Liver (tissue), 8 donors: ENCODE measurements at regions not wholly inside any gene's neighbourhood (a gene's known extent, or its start where the extent isn't known, plus 50 kb on each side); places are given as distances from the start of the nearest gene placed in this dataset.

Experiments
- DNase-seq: peaks from one replicate; pipeline ENCODE4 v3.0.0-alpha.2; 2017; ENCODE audit warnings: low spot score
- H3K27ac ChIP-seq, 2 donors: one replicate each; pipeline ENCODE4 v1.7.0; 2013; ENCODE audit warnings: inconsistent platforms in 2 of 2, low read length in 2 of 2, control low read depth in 1 of 2, low read depth in 1 of 2, mild to moderate bottlenecking in 1 of 2
- H3K27me3 ChIP-seq, 4 donors: one replicate each; pipeline versions ENCODE4 v1.6.1 to v1.7.0; 2013; ENCODE audit warnings: low read length in 3 of 4, inconsistent platforms in 1 of 4, mild to moderate bottlenecking in 1 of 4, moderate library complexity in 1 of 4; ENCODE audit not compliant: control insufficient read depth in 4 of 4, insufficient read depth in 4 of 4
- H3K36me3 ChIP-seq, 4 donors: one replicate each; pipeline versions ENCODE4 v1.6.1 to v1.7.0; 2013; ENCODE audit warnings: low read length in 3 of 4, mild to moderate bottlenecking in 3 of 4, low read depth in 1 of 4, moderate library complexity in 1 of 4; ENCODE audit not compliant: control insufficient read depth in 4 of 4, insufficient read depth in 3 of 4
- H3K4me1 ChIP-seq, 4 donors: one replicate each; pipeline versions ENCODE4 v1.6.1 to v1.7.0; 2013; ENCODE audit warnings: low read length in 3 of 4, mild to moderate bottlenecking in 3 of 4, moderate library complexity in 1 of 4; ENCODE audit not compliant: control insufficient read depth in 4 of 4, insufficient read depth in 4 of 4
- H3K4me3 ChIP-seq, 3 donors: one replicate each; pipeline versions ENCODE4 v1.6.1 to v1.7.0; 2013; ENCODE audit warnings: low read length in 3 of 3, control low read depth in 1 of 3, low read depth in 1 of 3, mild to moderate bottlenecking in 1 of 3
- H3K9ac ChIP-seq, 2 donors: one replicate each; pipeline ENCODE4 v1.7.0; 2013; ENCODE audit warnings: low read length in 2 of 2, mild to moderate bottlenecking in 2 of 2, moderate library complexity in 2 of 2, control low read depth in 1 of 2, low read depth in 1 of 2
- H3K9me3 ChIP-seq, 4 donors: one replicate each; pipeline versions ENCODE4 v1.6.1 to v1.7.0; 2013; ENCODE audit warnings: low read length in 3 of 4; ENCODE audit not compliant: control insufficient read depth in 4 of 4
- EGR1 ChIP-seq, 2 donors: IDR thresholded peaks; 2 replicates each; pipeline ENCODE4 v1.6.1; 2016 to 2018; ENCODE audit warnings: antibody characterized with exemption in 2 of 2, low read depth in 2 of 2
- FOXA1 ChIP-seq: IDR thresholded peaks from 2 replicates; pipeline ENCODE4 v1.6.1; 2016; ENCODE audit warnings: antibody characterized with exemption
- FOXA2 ChIP-seq: IDR thresholded peaks from 2 replicates; pipeline ENCODE4 v1.6.1; 2016; ENCODE audit warnings: antibody characterized with exemption
- GABPA ChIP-seq, 2 donors: IDR thresholded peaks in 1 of 2; conservative IDR thresholded peaks in 1 of 2; 2 replicates each; pipeline ENCODE4 v1.6.1; 2016; ENCODE audit warnings: antibody characterized with exemption in 2 of 2, mild to moderate bottlenecking in 1 of 2, moderate library complexity in 1 of 2
- HNF4A ChIP-seq, 2 donors: conservative IDR thresholded peaks; 2 replicates each; pipeline ENCODE4 v1.6.1; 2016; ENCODE audit warnings: antibody characterized with exemption in 2 of 2, mild to moderate bottlenecking in 2 of 2
- HNF4G ChIP-seq: IDR thresholded peaks from 2 replicates; pipeline ENCODE4 v1.6.1; 2016; ENCODE audit warnings: antibody characterized with exemption
- JUND ChIP-seq, 2 donors: IDR thresholded peaks; 2 replicates each; pipeline ENCODE4 v1.6.1; 2016; ENCODE audit warnings: antibody characterized with exemption in 2 of 2
- MAX ChIP-seq: IDR thresholded peaks from 2 replicates; pipeline ENCODE4 v1.6.1; 2016; ENCODE audit warnings: antibody characterized with exemption
- NR2F2 ChIP-seq: IDR thresholded peaks from 2 replicates; pipeline ENCODE4 v1.6.1; 2016; ENCODE audit warnings: antibody characterized with exemption
- RXRA ChIP-seq, 2 donors: IDR thresholded peaks; 2 replicates each; pipeline ENCODE4 v1.6.1; 2017 to 2018; ENCODE audit warnings: antibody characterized with exemption in 2 of 2, mild to moderate bottlenecking in 1 of 2
- SP1 ChIP-seq: IDR thresholded peaks from 2 replicates; pipeline ENCODE4 v1.6.1; 2018; ENCODE audit warnings: antibody characterized with exemption, mild to moderate bottlenecking
- TAF1 ChIP-seq: conservative IDR thresholded peaks from 2 replicates; pipeline ENCODE4 v1.6.1; 2016; ENCODE audit warnings: antibody characterized with exemption, mild to moderate bottlenecking
- YY1 ChIP-seq: IDR thresholded peaks from 2 replicates; pipeline ENCODE4 v1.6.1; 2016; ENCODE audit warnings: antibody characterized with exemption, mild to moderate bottlenecking
- ZBTB33 ChIP-seq: IDR thresholded peaks from 2 replicates; pipeline ENCODE4 v1.6.1; 2016; ENCODE audit warnings: antibody characterized with exemption
- WGBS: extraction: QIAGEN DNeasy Blood & Tissue Kit; methylation state at CpG from one replicate; pipeline ENCODE4 v1.1.7; 2013; 5-methylcytosine and 5-hydroxymethylcytosine counted together
- TF ChIP-seq, protein P1 (sequence below): IDR thresholded peaks from 2 replicates; pipeline ENCODE4 v1.6.1; 2016; ENCODE audit warnings: antibody characterized with exemption, mild to moderate bottlenecking
- TF ChIP-seq, protein P2 (sequence below): IDR thresholded peaks from 2 replicates; pipeline ENCODE4 v1.6.1; 2016; ENCODE audit warnings: antibody characterized with exemption
- TF ChIP-seq, protein P3 (sequence below): fragments of 150-350 bp; IDR thresholded peaks from 2 replicates; pipeline ENCODE4 v1.5.1; 2017; ENCODE audit warnings: improper control_type of control experiment, low read depth, low read length; ENCODE audit not compliant: missing input control
- donor health status: healthy.
- donor health status: healthy.
- donor health status: healthy.
- donor health status: healthy.
- donor health status: healthy.

GRCh38 chr4:34972189-34972588, 1272.1 kb downstream of the ARAP2 start:
- H3K27me3 ChIP-seq, result no peaks in the 10 kb centered on the region
- H3K9ac ChIP-seq, result no peak overlapping the region
- H3K36me3 ChIP-seq, result no peaks in the 10 kb centered on the region
- H3K4me3 ChIP-seq, result no peak overlapping the region
- TF ChIP-seq FOXA1, result no peak
- no peak for TF ChIP-seq HNF4G
- TF ChIP-seq TAF1, result no peak
- no peak for TF ChIP-seq EGR1 (IDR thresholded peaks at IDR 0.05; ENCODE audit: low read depth in 2 of 2)
- TF ChIP-seq ZBTB33, result no peak
- TF ChIP-seq JUND (IDR thresholded peaks at IDR 0.05), result no peak
- TF ChIP-seq, protein P1, sequence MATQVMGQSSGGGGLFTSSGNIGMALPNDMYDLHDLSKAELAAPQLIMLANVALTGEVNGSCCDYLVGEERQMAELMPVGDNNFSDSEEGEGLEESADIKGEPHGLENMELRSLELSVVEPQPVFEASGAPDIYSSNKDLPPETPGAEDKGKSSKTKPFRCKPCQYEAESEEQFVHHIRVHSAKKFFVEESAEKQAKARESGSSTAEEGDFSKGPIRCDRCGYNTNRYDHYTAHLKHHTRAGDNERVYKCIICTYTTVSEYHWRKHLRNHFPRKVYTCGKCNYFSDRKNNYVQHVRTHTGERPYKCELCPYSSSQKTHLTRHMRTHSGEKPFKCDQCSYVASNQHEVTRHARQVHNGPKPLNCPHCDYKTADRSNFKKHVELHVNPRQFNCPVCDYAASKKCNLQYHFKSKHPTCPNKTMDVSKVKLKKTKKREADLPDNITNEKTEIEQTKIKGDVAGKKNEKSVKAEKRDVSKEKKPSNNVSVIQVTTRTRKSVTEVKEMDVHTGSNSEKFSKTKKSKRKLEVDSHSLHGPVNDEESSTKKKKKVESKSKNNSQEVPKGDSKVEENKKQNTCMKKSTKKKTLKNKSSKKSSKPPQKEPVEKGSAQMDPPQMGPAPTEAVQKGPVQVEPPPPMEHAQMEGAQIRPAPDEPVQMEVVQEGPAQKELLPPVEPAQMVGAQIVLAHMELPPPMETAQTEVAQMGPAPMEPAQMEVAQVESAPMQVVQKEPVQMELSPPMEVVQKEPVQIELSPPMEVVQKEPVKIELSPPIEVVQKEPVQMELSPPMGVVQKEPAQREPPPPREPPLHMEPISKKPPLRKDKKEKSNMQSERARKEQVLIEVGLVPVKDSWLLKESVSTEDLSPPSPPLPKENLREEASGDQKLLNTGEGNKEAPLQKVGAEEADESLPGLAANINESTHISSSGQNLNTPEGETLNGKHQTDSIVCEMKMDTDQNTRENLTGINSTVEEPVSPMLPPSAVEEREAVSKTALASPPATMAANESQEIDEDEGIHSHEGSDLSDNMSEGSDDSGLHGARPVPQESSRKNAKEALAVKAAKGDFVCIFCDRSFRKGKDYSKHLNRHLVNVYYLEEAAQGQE, result no peak
- TF ChIP-seq HNF4A (conservative IDR thresholded peaks at IDR 0.05), result no peak
- no peak for TF ChIP-seq MAX
- TF ChIP-seq SP1, result no peak
- TF ChIP-seq, protein P2, sequence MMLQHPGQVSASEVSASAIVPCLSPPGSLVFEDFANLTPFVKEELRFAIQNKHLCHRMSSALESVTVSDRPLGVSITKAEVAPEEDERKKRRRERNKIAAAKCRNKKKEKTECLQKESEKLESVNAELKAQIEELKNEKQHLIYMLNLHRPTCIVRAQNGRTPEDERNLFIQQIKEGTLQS, result no peak
- TF ChIP-seq YY1, result no peak
- no peak for TF ChIP-seq NR2F2
- no peak for TF ChIP-seq FOXA2
- TF ChIP-seq GABPA (IDR thresholded peaks at IDR 0.05 in 1 of 2, conservative IDR thresholded peaks at IDR 0.05 in 1 of 2), result no peak
- WGBS, result 86% methylated on average over 3 of the region's 3 CpGs
- H3K4me1 ChIP-seq, result no peaks in the 10 kb centered on the region
- H3K27ac ChIP-seq, result no peak overlapping the region
- H3K9me3 ChIP-seq, result no peaks in the 10 kb centered on the region
- DNase-seq, result no peak

DNA sequence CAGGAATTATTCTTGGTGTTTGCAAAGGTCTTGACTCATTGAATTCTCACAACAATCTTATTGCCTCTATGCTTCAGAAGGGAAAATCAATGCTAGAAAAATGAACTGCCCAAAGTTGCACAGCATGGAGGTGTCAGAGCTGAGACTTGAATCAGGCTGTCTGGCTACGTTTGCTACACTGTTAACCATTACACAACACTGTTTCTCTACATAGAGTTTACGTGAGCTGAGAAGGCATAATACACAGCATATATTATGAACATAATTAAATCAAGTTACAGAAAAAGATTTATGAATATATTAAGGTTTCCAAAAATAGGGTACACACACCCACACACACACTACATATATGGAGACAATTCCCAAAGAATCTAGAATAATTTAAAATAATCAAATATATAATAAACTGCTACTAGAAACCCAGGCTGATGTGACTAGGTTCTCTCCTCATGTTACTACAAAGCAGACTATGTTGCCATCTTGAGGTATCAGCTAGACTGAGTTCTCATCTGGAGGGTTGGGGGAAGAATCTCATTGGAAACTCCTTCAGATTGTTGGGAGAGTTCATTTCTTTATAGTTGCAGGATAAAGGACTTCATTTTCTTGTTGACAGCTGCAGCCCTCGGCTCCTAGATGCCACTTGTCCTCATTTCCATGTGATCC, 1270.5 kb downstream of the ARAP2 start:
- Histone ChIP-seq H3K36me3 (no peaks in the 10 kb centered on the region), H3K9me3 (no peaks in the 10 kb centered on the region), H3K4me3 (no peak overlapping the region), H3K27me3 (no peaks in the 10 kb centered on the region), H3K9ac (no peak overlapping the region), H3K4me1 (no peaks in the 10 kb centered on the region), H3K27ac (no peak overlapping the region)
- DNase-seq, result no peak
- 39% methylated on average over 3 of the region's 3 CpGs for WGBS
- TF ChIP-seq YY1 (no peak), GABPA (IDR thresholded peaks at IDR 0.05 in 1 of 2, conservative IDR thresholded peaks at IDR 0.05 in 1 of 2) (no peak), NR2F2 (no peak), HNF4G (no peak), JUND (IDR thresholded peaks at IDR 0.05) (no peak), ZBTB33 (no peak), RXRA (IDR thresholded peaks at IDR 0.05) (no peak), EGR1 (IDR thresholded peaks at IDR 0.05; ENCODE audit: low read depth in 2 of 2) (no peak), HNF4A (conservative IDR thresholded peaks at IDR 0.05) (no peak)
- TF ChIP-seq, protein P2, result no peak
- TF ChIP-seq, protein P3, sequence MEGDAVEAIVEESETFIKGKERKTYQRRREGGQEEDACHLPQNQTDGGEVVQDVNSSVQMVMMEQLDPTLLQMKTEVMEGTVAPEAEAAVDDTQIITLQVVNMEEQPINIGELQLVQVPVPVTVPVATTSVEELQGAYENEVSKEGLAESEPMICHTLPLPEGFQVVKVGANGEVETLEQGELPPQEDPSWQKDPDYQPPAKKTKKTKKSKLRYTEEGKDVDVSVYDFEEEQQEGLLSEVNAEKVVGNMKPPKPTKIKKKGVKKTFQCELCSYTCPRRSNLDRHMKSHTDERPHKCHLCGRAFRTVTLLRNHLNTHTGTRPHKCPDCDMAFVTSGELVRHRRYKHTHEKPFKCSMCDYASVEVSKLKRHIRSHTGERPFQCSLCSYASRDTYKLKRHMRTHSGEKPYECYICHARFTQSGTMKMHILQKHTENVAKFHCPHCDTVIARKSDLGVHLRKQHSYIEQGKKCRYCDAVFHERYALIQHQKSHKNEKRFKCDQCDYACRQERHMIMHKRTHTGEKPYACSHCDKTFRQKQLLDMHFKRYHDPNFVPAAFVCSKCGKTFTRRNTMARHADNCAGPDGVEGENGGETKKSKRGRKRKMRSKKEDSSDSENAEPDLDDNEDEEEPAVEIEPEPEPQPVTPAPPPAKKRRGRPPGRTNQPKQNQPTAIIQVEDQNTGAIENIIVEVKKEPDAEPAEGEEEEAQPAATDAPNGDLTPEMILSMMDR, result no peak
- TF ChIP-seq, protein P1, result no peak
